HEK293T (cell line): ENCODE measurements at regions not wholly inside any gene's neighbourhood (a gene's known extent, or its start where the extent isn't known, plus 50 kb on each side); places are given as distances from the start of the nearest gene placed in this dataset.

Source experiments
- ARNT ChIP-seq: fragments of 450-650 bp; IDR thresholded peaks from 2 replicates; pipeline ENCODE4 v1.6.1; 2017; ENCODE audit warnings: mild to moderate bottlenecking
- ELF4 ChIP-seq: fragments of 450-650 bp; IDR thresholded peaks from 2 replicates; pipeline ENCODE4 v1.6.1; 2017; ENCODE audit warnings: antibody characterized with exemption
- FOXA1 ChIP-seq: fragments of 450-650 bp; IDR thresholded peaks from 2 replicates; pipeline ENCODE4 v1.6.1; 2016; ENCODE audit warnings: mild to moderate bottlenecking
- FOXK2 ChIP-seq: fragments of 450-650 bp; IDR thresholded peaks from 2 replicates; pipeline ENCODE4 v1.6.1; 2016; ENCODE audit warnings: mild to moderate bottlenecking
- FOXM1 ChIP-seq: fragments of 450-650 bp; IDR thresholded peaks from 2 replicates; pipeline ENCODE4 v1.6.1; 2017; ENCODE audit warnings: mild to moderate bottlenecking, borderline replicate concordance
- L3MBTL2 ChIP-seq: fragments of 450-650 bp; conservative IDR thresholded peaks from 2 replicates; pipeline ENCODE4 v1.6.1; 2016; ENCODE audit warnings: mild to moderate bottlenecking
- NFRKB ChIP-seq: fragments of 450-650 bp; IDR thresholded peaks from 2 replicates; pipeline ENCODE4 v1.6.1; 2016; ENCODE audit warnings: mild to moderate bottlenecking, moderate library complexity
- SP1 ChIP-seq: fragments of 450-650 bp; IDR thresholded peaks from 2 replicates; pipeline ENCODE4 v1.6.1; 2017
- TARDBP ChIP-seq: fragments of 450-650 bp; IDR thresholded peaks from 2 replicates; pipeline ENCODE4 v1.6.1; 2016
- ZNF384 ChIP-seq: fragments of 450-650 bp; IDR thresholded peaks from 2 replicates; pipeline ENCODE4 v1.6.1; 2016
- TF ChIP-seq, protein P1 (sequence below): fragments of 450-650 bp; IDR thresholded peaks from 2 replicates; pipeline ENCODE4 v1.6.1; 2016

DNA sequence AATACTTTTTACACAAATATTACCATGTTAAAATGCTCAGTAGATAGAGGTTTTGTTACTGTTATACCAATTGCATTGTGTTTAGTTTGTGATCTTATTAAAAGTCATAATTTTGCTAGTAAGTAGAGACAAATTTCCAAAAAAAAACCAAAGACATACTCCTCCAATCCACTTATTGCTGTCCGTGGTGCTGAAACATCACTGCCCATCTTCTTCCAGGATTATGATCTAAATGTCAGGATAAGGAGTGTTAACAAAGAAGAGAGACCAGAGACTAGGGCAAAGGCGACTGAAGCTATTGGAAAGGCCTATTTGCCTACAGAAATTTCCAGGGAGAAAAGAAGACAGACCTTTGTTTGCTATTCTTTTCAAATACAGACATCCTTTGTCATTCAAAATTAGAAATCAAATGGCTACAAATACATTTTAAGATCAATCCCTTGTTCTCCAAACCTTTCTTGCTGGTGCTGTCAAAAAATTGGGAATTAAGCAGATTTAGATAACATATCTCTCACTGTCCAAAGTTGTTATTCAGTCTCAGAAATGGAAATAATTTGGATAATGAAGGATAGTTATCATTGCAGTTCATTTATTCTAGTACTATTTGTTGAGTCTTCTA is 199.7 kb downstream of the C11orf91 start:
- TF ChIP-seq TARDBP (no peak), ZNF384 (no peak), ELF4 (no peak), SP1 (no peak), FOXM1 (no peak), FOXA1 (no peak), NFRKB (no peak), ARNT (no peak), L3MBTL2 (no peak), FOXK2 (no peak)
- TF ChIP-seq, protein P1, sequence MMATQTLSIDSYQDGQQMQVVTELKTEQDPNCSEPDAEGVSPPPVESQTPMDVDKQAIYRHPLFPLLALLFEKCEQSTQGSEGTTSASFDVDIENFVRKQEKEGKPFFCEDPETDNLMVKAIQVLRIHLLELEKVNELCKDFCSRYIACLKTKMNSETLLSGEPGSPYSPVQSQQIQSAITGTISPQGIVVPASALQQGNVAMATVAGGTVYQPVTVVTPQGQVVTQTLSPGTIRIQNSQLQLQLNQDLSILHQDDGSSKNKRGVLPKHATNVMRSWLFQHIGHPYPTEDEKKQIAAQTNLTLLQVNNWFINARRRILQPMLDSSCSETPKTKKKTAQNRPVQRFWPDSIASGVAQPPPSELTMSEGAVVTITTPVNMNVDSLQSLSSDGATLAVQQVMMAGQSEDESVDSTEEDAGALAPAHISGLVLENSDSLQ = no peak
